NCI-H345 (cell line): ENCODE measurements at regions not wholly inside any gene's neighbourhood (a gene's known extent, or its start where the extent isn't known, plus 50 kb on each side); places are given as distances from the start of the nearest gene placed in this dataset.
"Not testable (repeated sequence)": the region's sequence is repeated elsewhere in the genome, so short reads cannot be mapped to it uniquely, and the experiment has no call there.

Source experiments
- DNase-seq: peaks from one replicate; lab custom pipeline; 2025; lab: John Stamatoyannopoulos, UW

DNA sequence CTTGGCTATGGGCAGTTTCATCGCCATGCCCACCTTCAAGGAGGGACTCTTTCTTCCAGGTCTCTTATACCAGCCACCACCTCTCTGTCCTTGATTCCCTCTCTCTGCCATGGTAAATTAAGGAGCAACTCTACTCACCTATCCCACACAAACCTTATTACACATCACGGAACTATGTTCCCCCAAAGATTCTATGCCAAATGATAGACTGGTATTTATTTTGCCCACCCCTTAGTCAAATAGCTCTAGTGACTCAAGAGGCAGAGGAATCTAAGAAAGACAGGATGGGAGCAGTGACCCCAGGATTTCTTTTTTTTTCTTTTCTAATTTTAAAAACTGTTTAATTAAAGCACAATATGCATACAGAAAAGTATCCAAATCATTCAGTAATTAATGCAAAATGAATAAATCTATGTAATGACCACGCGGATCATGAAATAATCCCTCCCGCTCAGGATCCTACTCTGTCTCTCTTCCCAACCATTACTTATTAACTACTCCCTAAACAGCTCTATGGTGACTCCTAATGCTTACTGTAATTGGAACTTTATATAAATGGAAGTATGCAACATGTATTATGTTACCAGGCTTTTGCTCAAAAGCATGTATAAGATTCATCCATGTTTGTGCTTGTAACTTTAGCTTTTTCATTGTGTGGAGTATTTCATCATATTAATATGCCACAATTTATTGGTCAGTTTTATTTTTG, 410.8 kb upstream of the RASGRP1 start:
- no peak for DNase-seq

GRCh38 chr15:38991126-38991525, 426.5 kb upstream of the RASGRP1 start:
- DNase-seq, result no peak

GRCh38 chr15:38991701-38992100, 427.1 kb upstream of the RASGRP1 start:
- DNase-seq, result no peak

GRCh38 chr15:38992506-38992905, 427.9 kb upstream of the RASGRP1 start:
- DNase-seq, result no peak

- DNase-seq, result no peak
Observed at GRCh38 chr15:38992930-38993329, 428.3 kb upstream of the RASGRP1 start.

- no peak for DNase-seq
Observed at GRCh38 chr15:38994310-38994709, 429.7 kb upstream of the RASGRP1 start.

GRCh38 chr15:38996111-38996631, 431.6 kb upstream of the RASGRP1 start:
- no peak for DNase-seq

GRCh38 chr15:38997841-38998240, 433.2 kb upstream of the RASGRP1 start:
- DNase-seq, result no peak

DNA sequence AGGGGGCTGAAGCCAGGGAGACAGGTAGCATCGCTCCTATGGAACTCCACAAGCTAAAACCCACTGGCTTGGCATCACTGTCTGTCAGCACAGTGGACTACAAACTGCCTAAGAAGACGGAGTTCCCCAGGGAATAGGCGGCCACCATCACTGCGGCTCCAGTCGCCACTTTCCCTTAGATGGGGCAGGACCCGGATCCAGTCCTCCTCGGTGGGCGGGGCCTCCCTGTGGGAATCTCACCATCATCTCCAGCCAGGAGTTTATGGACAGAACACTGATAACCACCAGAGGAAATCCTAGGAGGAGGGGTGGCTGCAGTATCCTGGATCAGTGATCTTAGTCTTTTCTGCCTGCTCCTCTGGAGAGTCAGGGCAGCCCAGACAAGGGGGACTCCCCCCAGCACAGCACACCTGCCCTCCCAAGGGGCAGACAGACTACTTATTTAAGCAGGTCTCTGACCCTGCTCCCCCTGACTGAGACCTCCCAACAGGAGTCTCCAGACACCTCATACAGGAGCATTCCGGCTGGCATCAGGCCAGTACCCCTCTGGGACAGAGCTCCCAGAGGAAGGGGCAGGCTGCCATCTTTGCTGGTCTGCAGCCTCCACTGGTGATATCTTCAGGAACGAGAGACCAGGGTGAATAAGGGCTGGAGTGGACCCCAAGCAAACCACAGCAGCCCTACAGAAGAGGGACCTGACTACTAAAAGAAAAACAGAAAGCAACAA, 435.6 kb upstream of the RASGRP1 start:
- no peak for DNase-seq

- no peak for DNase-seq
Observed at GRCh38 chr15:39009740-39010139, 445.1 kb upstream of the RASGRP1 start.

DNA sequence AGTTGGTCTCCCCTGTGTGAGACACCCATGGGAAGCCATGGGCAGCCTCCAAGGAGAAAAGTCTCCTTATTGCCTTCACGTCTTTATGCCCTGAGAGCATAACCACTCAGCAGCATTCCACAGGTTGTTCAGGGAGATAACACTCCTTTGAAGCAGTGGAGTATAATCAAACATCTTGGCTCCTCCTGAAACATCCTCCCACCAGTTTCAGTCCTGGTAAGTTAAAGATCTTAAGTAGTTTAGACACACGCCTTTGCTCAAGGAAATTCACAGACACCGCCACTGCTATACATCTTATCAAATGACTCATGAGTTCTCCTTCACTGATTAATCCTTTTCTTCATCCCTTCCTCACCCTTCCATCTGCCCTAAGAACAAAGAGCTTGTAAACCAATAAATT, 446.5 kb upstream of the RASGRP1 start:
- not testable (repeated sequence) for DNase-seq

DNA sequence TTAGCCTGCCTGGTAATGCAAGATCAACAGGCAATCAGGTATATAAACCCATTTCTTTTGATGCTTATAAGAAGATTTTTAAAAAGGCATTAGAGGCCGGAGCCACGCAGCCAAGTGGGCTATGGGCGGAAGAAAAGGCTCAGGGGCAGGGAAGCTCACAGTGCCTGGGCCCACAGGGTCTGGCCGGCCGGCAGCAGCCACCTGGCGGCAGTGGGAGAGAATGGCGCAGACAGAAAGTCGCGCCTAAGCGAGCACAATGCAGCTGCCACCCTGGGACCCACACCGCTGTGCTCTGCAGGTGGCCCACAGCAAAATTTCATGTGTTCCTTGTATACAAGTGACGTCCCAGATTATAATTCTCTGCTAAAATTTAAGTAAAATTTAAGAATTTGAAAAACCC, 448.6 kb upstream of the RASGRP1 start:
- no peak for DNase-seq

- no peak for DNase-seq
Observed at GRCh38 chr15:39014682-39015081, 450.1 kb upstream of the RASGRP1 start.

- no peak for DNase-seq
Observed at GRCh38 chr15:39016706-39017105, 452.1 kb upstream of the RASGRP1 start.

- no peak for DNase-seq
Observed at GRCh38 chr15:39018966-39019365, 454.4 kb upstream of the RASGRP1 start.

DNA sequence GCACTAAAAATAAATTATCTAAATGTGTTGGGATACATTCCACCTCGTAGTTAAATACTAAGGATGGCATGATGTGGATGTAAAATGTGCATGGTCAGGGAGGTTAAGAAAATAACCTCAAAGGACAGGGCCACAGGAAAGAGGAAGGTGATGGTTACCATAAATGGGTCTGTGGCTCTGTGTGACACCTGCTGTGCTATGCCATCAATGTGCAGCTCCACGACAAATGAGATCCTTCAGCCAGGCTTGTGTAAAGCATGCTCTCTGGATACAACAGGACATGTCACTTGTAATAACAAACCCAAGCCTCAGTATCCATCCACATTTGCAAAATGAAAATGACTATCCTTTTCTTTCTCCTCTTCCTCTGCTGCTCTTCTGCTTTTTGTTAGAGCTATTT, 456.7 kb upstream of the RASGRP1 start:
- no peak for DNase-seq

DNA sequence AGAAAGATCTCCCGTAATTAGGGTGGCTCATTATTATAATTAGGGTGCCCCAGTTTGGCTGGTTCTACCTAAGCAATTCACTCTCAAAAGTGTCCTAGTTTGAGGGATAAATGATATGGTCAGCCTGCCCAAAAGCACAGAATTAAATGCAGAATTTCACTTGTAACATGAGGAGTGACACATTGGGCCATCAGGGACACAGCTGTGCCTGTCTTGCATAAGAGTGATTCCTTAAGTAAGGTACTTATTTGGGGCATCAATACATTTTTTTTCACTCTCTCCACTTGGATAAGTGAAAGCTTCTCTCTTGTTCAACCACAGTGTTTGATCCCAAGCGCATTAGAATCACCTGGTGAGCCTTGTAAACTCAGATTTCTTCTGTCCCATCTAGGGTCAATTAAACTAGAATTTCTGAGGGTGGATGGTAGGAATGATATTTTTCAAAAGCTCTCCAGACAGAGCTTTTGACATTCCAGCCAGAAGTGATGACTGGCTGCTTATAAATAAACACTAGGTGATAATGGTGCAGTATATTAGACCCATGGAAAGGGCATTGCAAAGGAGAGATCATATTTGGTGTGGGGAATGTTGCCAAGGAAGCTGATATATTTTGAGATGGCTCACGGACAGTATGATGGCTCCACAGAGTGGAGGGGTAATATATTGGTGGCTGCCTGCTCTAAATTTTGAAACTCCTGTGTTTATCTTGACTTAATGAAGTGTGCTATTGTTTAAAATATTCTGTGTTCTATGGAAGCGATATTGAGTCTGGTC, 458.1 kb upstream of the RASGRP1 start:
- no peak for DNase-seq

GRCh38 chr15:39025321-39025720, 460.7 kb upstream of the RASGRP1 start:
- no peak for DNase-seq

- no peak for DNase-seq
Observed at GRCh38 chr15:39025881-39026280, 461.3 kb upstream of the RASGRP1 start.

DNA sequence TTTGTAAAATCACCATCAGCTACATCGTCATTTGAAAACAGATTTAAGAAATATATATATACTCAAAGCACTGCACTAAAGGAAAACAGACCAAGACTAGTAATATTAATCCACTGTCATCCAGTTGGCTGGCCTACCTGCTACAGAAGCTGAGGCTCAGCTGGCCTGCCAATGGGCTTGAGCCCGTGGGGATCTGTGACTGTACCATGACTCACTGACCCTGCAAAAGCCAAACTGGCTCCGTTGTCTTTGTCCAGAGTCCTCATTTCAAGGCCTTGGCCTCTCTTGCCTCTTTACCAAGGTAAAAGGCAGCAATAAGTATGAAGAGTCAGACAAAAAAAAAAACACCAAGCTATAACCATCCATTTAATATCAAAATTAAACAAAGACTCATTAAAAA, 463.5 kb upstream of the RASGRP1 start:
- DNase-seq, result no peak

- DNase-seq, result no peak
Observed at GRCh38 chr15:39029741-39030140, 465.1 kb upstream of the RASGRP1 start.

- DNase-seq, result no peak
Observed at GRCh38 chr15:39030291-39031070, 465.9 kb upstream of the RASGRP1 start.
